ENCODE measurements at regions not wholly inside any gene's neighbourhood (a gene's known extent, or its start where the extent isn't known, plus 50 kb on each side); places are given as distances from the start of the nearest gene placed in this dataset.
A peak's percentile ranks its signal among the peaks of the same experiment; 100 is the strongest.

DNA sequence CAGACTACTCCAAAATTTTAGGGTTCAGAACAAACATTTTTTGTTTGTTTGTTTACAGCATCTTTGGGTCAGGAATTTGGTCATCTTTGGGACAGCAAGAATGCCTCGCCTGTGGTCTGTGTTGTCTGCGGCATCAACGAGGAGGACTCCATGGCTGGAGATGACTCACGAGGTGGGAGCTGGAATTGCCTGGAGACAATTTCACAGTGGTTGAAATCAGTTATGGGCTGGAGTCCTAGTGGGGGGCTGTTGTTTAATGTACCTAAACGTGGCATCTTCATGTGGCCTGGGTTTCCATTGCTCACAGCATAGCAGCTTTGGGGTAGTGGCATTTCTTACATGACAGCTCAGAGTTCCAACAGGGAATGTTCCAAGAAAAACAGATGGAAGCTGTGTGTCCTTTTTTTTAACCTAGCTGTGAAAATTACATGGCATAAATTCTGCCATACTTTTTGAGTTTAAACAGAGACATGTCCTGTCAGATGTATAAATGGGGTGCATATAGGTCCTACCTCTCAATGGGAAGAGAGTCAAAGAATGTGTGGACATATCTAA is 507.3 kb upstream of the CBLB start:
- Mint-ChIP-seq H3K4me3 (no peak overlapping the region), H3K27ac (no peak overlapping the region), H3K9me3 (no peaks in the 10 kb centered on the region), H3K27me3 (ENCODE audit: insufficient read depth, low read depth, poor library complexity) (no peaks in the 10 kb centered on the region), H3K36me3 (ENCODE audit: low read depth) (no peaks in the 10 kb centered on the region), H3K4me1 (peaks cover 6% of the 10 kb centered on the region; the same call in 2 of the 3 replicates)
- TF ChIP-seq EZH2phosphoT487 (IDR thresholded peaks at IDR 0.05; ENCODE audit: unreplicated experiment), result no peak
- TF ChIP-seq, protein P1, sequence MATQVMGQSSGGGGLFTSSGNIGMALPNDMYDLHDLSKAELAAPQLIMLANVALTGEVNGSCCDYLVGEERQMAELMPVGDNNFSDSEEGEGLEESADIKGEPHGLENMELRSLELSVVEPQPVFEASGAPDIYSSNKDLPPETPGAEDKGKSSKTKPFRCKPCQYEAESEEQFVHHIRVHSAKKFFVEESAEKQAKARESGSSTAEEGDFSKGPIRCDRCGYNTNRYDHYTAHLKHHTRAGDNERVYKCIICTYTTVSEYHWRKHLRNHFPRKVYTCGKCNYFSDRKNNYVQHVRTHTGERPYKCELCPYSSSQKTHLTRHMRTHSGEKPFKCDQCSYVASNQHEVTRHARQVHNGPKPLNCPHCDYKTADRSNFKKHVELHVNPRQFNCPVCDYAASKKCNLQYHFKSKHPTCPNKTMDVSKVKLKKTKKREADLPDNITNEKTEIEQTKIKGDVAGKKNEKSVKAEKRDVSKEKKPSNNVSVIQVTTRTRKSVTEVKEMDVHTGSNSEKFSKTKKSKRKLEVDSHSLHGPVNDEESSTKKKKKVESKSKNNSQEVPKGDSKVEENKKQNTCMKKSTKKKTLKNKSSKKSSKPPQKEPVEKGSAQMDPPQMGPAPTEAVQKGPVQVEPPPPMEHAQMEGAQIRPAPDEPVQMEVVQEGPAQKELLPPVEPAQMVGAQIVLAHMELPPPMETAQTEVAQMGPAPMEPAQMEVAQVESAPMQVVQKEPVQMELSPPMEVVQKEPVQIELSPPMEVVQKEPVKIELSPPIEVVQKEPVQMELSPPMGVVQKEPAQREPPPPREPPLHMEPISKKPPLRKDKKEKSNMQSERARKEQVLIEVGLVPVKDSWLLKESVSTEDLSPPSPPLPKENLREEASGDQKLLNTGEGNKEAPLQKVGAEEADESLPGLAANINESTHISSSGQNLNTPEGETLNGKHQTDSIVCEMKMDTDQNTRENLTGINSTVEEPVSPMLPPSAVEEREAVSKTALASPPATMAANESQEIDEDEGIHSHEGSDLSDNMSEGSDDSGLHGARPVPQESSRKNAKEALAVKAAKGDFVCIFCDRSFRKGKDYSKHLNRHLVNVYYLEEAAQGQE (IDR thresholded peaks at IDR 0.05; ENCODE audit: unreplicated experiment), result no peak
- TF ChIP-seq EZH2 (IDR thresholded peaks at IDR 0.05; ENCODE audit: low read depth, unreplicated experiment), result no peak
- TF ChIP-seq POLR2AphosphoS5 (IDR thresholded peaks at IDR 0.05; ENCODE audit: low read depth), result no peak
- H3K4me1 ChIP-seq (ENCODE audit: insufficient read depth), result no peaks in the 10 kb centered on the region
- no peak overlapping the region for H3K4me3 ChIP-seq
- H3K36me3 ChIP-seq (ENCODE audit: insufficient read depth), result no peaks in the 10 kb centered on the region
- no peak for DNase-seq (ENCODE audit: low spot score)
- no peak overlapping the region for H2AFZ ChIP-seq
- H3K4me2 ChIP-seq, result no peak overlapping the region
- peaks cover 2% of the 10 kb centered on the region; the same call in 1 of the 2 replicates for H3K9me2 ChIP-seq (ENCODE audit: insufficient read depth)
- H4K20me1 ChIP-seq (replicated peaks; ENCODE audit: insufficient read depth), result no peaks in the 10 kb centered on the region
- no peaks in the 10 kb centered on the region for H3K27me3 ChIP-seq (ENCODE audit: insufficient read depth)
- H3F3A ChIP-seq (replicated peaks; ENCODE audit: low read depth), result no peaks in the 10 kb centered on the region
- no peak for ATAC-seq
- no peaks in the 10 kb centered on the region for H3K79me2 ChIP-seq (replicated peaks; ENCODE audit: insufficient read depth)
- H3K27ac ChIP-seq (ENCODE audit: low read depth), result no peak overlapping the region

DNA sequence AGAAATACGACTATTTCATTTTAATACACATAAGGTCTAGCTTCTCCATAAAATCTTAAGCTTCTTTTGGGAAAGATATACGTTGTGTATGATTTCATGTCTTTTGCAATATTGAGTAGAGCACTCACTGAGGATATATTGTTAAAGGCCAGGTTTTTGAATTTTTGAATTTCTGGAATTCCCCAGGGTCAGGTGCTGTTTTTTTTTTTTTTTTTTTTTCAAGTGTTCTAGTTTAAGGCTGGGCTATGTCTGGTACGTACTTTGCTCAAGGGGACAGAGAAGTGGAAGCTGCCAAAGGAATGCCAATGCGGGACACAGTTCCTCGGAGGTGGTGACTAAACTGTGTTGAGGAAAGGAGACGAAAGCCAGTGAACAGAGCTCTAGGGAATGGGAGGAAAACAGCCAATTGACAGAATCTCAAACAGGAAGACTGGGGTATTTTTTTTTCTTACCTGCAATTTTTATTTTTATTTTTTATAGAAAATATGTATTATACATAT is 510.5 kb upstream of the CBLB start:
- Histone ChIP-seq H3K36me3 (ENCODE audit: insufficient read depth) (no peaks in the 10 kb centered on the region), H3K79me2 (replicated peaks; ENCODE audit: insufficient read depth) (no peaks in the 10 kb centered on the region), H3K4me1 (ENCODE audit: insufficient read depth) (no peaks in the 10 kb centered on the region), H3F3A (replicated peaks; ENCODE audit: low read depth) (no peaks in the 10 kb centered on the region), H2AFZ (peak overlapping the region; percentile 25; the same call in 1 of the 2 replicates), H4K20me1 (replicated peaks; ENCODE audit: insufficient read depth) (no peaks in the 10 kb centered on the region), H3K27ac (ENCODE audit: low read depth) (no peak overlapping the region), H3K27me3 (ENCODE audit: insufficient read depth) (no peaks in the 10 kb centered on the region), H3K9me2 (ENCODE audit: insufficient read depth) (peaks cover 2% of the 10 kb centered on the region; the same call in 1 of the 2 replicates), H3K4me2 (no peak overlapping the region), H3K4me3 (no peak overlapping the region)
- no peaks in the 10 kb centered on the region for H3K36me3 Mint-ChIP-seq (ENCODE audit: low read depth)
- no peaks in the 10 kb centered on the region for H3K9me3 Mint-ChIP-seq
- H3K4me1 Mint-ChIP-seq, result peaks cover 13% of the 10 kb centered on the region; the same call in 2 of the 3 replicates
- H3K27me3 Mint-ChIP-seq (ENCODE audit: insufficient read depth, low read depth, poor library complexity), result no peaks in the 10 kb centered on the region
- ATAC-seq, result no peak
- peak overlapping the region; percentile 90 for H3K27ac Mint-ChIP-seq
- no peak overlapping the region for H3K4me3 Mint-ChIP-seq
- DNase-seq (ENCODE audit: low spot score), result no peak
- TF ChIP-seq ZNF331 (CRISPR knock-in tag; IDR thresholded peaks at IDR 0.05; ENCODE audit: low read depth) (no peak), EZH2 (IDR thresholded peaks at IDR 0.05; ENCODE audit: low read depth, unreplicated experiment) (no peak), EZH2phosphoT487 (IDR thresholded peaks at IDR 0.05; ENCODE audit: unreplicated experiment) (no peak), STAT1 (IDR thresholded peaks at IDR 0.05; ENCODE audit: unreplicated experiment) (no peak), NANOG (IDR thresholded peaks at IDR 0.05; ENCODE audit: borderline replicate concordance) (no peak), ZNF114 (CRISPR knock-in tag; IDR thresholded peaks at IDR 0.05) (no peak)
- TF ChIP-seq, protein P2, sequence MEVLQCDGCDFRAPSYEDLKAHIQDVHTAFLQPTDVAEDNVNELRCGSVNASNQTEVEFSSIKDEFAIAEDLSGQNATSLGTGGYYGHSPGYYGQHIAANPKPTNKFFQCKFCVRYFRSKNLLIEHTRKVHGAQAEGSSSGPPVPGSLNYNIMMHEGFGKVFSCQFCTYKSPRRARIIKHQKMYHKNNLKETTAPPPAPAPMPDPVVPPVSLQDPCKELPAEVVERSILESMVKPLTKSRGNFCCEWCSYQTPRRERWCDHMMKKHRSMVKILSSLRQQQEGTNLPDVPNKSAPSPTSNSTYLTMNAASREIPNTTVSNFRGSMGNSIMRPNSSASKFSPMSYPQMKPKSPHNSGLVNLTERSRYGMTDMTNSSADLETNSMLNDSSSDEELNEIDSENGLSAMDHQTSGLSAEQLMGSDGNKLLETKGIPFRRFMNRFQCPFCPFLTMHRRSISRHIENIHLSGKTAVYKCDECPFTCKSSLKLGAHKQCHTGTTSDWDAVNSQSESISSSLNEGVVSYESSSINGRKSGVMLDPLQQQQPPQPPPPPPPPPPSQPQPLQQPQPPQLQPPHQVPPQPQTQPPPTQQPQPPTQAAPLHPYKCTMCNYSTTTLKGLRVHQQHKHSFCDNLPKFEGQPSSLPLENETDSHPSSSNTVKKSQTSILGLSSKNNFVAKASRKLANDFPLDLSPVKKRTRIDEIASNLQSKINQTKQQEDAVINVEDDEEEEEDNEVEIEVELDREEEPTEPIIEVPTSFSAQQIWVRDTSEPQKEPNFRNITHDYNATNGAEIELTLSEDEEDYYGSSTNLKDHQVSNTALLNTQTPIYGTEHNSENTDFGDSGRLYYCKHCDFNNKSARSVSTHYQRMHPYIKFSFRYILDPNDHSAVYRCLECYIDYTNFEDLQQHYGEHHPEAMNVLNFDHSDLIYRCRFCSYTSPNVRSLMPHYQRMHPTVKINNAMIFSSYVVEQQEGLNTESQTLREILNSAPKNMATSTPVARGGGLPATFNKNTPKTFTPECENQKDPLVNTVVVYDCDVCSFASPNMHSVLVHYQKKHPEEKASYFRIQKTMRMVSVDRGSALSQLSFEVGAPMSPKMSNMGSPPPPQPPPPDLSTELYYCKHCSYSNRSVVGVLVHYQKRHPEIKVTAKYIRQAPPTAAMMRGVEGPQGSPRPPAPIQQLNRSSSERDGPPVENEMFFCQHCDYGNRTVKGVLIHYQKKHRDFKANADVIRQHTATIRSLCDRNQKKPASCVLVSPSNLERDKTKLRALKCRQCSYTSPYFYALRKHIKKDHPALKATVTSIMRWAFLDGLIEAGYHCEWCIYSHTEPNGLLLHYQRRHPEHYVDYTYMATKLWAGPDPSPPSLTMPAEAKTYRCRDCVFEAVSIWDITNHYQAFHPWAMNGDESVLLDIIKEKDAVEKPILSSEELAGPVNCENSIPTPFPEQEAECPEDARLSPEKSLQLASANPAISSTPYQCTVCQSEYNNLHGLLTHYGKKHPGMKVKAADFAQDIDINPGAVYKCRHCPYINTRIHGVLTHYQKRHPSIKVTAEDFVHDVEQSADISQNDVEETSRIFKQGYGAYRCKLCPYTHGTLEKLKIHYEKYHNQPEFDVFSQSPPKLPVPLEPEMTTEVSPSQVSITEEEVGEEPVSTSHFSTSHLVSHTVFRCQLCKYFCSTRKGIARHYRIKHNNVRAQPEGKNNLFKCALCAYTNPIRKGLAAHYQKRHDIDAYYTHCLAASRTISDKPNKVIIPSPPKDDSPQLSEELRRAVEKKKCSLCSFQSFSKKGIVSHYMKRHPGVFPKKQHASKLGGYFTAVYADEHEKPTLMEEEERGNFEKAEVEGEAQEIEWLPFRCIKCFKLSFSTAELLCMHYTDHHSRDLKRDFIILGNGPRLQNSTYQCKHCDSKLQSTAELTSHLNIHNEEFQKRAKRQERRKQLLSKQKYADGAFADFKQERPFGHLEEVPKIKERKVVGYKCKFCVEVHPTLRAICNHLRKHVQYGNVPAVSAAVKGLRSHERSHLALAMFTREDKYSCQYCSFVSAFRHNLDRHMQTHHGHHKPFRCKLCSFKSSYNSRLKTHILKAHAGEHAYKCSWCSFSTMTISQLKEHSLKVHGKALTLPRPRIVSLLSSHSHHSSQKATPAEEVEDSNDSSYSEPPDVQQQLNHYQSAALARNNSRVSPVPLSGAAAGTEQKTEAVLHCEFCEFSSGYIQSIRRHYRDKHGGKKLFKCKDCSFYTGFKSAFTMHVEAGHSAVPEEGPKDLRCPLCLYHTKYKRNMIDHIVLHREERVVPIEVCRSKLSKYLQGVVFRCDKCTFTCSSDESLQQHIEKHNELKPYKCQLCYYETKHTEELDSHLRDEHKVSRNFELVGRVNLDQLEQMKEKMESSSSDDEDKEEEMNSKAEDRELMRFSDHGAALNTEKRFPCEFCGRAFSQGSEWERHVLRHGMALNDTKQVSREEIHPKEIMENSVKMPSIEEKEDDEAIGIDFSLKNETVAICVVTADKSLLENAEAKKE (CRISPR knock-in tag; IDR thresholded peaks at IDR 0.05), result no peak

All from GM23338 (cell line).